HEK293T (cell line): ENCODE measurements at regions not wholly inside any gene's neighbourhood (a gene's known extent, or its start where the extent isn't known, plus 50 kb on each side); places are given as distances from the start of the nearest gene placed in this dataset.

Experiments
- ARNT ChIP-seq: fragments of 450-650 bp; IDR thresholded peaks from 2 replicates; pipeline ENCODE4 v1.6.1; 2017; ENCODE audit warnings: mild to moderate bottlenecking
- ELF4 ChIP-seq: fragments of 450-650 bp; IDR thresholded peaks from 2 replicates; pipeline ENCODE4 v1.6.1; 2017; ENCODE audit warnings: antibody characterized with exemption
- FOXK2 ChIP-seq: fragments of 450-650 bp; IDR thresholded peaks from 2 replicates; pipeline ENCODE4 v1.6.1; 2016; ENCODE audit warnings: mild to moderate bottlenecking
- FOXM1 ChIP-seq: fragments of 450-650 bp; IDR thresholded peaks from 2 replicates; pipeline ENCODE4 v1.6.1; 2017; ENCODE audit warnings: mild to moderate bottlenecking, borderline replicate concordance

DNA sequence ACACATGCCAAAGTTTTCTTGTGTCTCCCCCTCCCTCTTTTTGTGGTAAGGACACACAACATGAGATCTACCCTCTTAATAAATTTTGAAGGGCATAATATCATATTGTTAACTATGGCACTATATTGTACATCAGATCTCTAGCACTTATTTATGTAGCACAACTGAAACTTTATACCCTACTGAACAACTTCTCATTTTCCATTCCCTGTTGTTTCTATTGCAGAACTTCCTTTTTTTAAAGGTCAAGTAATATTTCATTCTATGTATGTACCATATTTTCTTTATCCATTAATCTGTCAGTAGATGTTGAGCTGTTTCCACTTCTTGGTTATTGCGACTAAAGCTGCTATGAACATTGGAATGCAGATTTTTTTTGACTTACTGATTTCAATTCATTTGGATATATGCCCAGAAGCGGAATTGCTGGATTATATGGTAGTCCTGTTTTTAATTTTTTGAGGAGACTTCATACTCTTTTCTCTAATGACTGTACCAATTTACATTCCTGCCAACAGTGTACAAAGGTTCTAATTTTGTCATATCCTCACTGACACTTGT is 305.3 kb downstream of the PRR16 start:
- TF ChIP-seq ARNT, result no peak
- no peak for TF ChIP-seq FOXM1
- no peak for TF ChIP-seq FOXK2
- no peak for TF ChIP-seq ELF4
